ENCODE measurements at regions not wholly inside any gene's neighbourhood (a gene's known extent, or its start where the extent isn't known, plus 50 kb on each side); places are given as distances from the start of the nearest gene placed in this dataset.
"Not testable (repeated sequence)": the region's sequence is repeated elsewhere in the genome, so short reads cannot be mapped to it uniquely, and the experiment has no call there.

- DNase-seq = no peak
Observed at GRCh38 chr2:58620896-58621295, 379.8 kb upstream of the FANCL start.

DNA sequence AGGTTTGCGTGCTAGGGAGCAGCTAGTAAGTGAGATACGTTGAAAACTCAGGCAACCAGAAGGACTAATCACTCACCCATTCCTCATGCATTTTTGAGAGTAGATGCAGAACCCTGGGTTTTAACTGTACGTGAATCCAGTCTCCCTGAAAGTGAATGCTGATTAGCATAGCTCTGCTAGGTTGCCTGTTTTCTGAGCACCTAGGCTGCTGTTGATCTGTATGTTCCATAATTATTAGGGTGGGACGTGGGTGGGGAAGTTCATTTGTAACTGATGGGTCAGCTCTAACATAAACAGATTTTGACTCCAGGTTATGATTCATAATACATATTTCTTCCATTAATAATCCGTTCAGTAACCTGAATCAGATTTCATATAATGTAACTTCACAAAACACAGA, 379.0 kb upstream of the FANCL start:
- no peak for DNase-seq

GRCh38 chr2:58616961-58617360, 375.8 kb upstream of the FANCL start:
- no peak for DNase-seq

DNA sequence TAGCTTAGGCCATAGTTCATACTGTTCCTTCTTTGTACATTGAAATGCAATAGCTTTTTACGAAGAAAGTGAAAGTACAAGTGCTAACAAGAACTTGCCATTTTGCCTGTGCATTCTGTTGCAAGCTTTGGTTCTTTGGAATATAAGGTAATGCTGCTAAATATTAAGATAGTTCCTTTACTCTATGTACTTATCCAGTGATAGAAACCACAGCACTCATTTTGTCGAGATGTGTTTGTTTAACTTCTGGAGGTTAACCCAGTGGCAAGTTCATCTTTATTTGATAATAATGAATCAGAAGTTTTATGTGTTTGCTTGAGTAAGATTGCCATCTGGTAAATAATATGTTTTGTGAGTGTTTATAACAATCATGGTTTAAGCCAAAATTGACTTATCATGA, 373.1 kb upstream of the FANCL start:
- DNase-seq = no peak

- DNase-seq = no peak
Observed at GRCh38 chr2:58612973-58613372, 371.8 kb upstream of the FANCL start.

DNA sequence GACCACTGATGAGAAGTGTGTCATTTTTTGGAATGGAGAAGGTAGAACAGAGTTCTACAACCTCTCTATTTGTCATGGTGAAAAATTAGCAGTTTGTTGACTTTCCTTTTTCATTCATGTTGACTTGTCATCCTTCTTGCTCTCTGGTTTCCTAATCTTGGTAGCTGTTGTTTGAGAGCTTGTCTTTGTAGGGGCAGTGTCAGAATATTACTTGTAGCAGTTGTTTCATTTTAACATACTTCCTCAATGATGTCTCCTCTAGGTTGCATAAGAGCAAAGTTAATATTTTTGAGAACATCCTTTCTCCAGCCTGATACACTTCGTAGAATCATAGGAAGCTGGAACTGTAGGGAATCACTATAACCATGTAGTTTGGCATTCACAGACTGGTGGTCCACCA, 368.2 kb upstream of the FANCL start:
- no peak for DNase-seq

DNA sequence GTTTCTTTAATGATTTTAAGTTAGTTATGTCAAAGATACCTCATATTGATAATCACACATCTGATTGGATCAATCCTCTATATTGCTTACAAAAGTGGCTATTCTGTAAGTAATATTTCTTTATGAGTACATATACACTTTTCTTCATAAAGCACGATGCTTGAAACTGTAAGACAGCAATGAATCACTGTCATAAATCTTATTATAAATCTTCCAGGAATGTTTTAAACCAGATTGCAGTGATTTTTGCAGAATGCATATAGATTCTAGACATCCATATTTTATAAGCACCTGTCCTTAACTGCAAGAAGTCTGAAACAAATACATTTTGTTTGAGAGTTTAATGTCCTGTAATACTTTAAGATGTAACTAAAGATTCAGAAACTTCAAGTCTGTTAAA, 367.0 kb upstream of the FANCL start:
- DNase-seq = no peak

DNA sequence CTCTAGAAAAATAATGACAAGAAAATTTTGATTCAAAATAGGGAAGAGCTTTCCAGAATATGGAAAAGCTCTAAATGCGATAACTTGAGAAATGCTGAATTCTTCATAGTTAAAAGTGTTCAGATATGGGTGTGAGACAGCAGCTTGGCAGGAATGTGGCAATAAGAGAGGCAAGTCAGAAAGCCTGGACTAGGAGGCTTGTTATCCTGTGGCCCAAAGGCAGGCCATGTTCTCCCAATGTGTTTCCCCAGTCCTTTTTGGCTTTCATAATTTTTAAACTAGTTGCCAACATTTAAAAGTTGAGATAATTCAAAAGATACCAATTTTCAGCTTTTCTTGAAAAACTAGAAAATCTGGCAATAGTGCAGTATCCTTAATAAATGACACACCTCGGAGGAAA, 366.3 kb upstream of the FANCL start:
- DNase-seq = no peak

GRCh38 chr2:58606799-58607198, 365.7 kb upstream of the FANCL start:
- DNase-seq = no peak

DNA sequence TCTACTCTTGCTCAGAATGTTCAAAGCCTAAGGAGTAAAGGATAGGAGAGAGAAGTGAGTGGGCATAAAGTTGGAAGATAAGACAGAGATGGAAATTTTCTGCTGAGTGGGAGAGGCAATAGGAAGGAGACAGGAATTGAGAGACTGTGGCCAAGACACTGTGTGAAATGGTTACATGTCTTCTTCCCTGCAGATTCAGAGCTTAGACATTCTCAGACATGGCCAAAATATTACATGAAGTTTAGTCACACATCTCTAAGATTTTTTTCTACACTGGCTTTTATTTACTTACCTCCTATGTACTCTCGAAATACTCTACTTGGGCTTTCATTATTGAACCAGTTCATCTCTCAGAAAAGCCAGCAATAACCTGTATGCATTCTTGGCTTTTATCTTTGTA, 363.0 kb upstream of the FANCL start:
- DNase-seq = no peak

- DNase-seq = no peak
Observed at GRCh38 chr2:58601017-58601416, 359.9 kb upstream of the FANCL start.

GRCh38 chr2:58598171-58598570, 357.0 kb upstream of the FANCL start:
- DNase-seq = no peak

GRCh38 chr2:58595714-58596113, 354.6 kb upstream of the FANCL start:
- no peak for DNase-seq

GRCh38 chr2:58594762-58595161, 353.6 kb upstream of the FANCL start:
- DNase-seq = no peak

- no peak for DNase-seq
Observed at GRCh38 chr2:58594175-58594574, 353.1 kb upstream of the FANCL start.

DNA sequence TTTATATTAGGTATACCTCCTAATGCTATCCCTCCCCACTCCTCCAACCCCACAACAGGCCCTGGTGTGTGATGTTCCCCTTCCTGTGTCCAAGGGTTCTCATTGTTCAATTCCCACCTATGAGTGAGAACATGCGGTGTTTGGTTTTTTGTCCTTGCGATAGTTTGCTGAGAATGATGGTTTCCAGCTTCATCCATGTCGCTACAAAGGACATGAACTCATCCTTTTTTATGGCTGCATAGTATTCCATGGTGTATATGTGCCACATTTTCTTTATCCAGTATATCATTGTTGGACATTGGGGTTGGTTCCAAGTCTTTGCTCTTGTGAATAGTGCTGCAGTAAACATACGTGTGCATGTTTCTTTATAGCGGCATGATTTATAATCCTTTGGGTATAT, 345.1 kb upstream of the FANCL start:
- not testable (repeated sequence) for DNase-seq

DNA sequence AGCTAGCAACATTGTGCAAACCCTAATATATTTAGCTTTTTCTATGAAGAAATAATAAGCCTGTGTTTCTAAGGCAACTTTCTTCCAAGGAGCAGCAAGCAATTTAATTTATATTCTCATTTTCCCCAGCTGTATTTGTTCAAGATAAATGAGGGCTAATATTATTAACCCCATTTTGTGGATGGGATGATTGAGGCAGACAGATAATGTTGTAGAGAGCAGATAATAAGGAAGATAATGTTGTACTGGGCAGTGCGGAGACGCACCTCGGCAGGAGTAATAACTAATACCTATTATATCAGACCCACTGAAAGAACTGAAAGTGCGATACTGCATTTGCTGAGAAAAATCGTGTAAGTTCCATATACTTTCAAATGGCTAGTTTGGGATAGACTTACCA, 344.1 kb upstream of the FANCL start:
- DNase-seq = no peak

DNA sequence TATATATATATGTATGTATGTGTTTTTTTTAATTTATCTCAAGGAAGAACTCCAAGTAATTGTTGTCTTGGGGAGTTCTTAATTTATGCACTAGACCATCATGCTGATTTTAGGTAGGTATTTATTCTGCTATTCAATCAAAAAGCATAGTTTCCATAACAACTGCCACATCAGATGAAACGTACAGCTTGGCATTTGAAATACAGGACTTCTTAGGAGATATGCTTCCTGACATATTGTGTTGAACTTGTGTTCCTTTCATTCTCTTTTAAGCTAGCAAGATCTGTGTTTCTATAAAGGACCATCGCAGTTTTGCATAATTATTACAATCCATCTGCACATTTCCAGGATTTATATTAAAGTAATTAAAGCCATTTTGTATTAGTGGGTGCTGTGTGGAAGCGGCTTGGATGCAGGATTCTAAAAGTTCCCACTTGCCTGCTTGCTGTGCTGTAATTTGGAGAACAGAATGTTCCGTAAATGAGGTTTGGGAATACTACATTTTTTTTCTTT, 343.5 kb upstream of the FANCL start:
- DNase-seq = no peak

GRCh38 chr2:58578276-58578675, 337.2 kb upstream of the FANCL start:
- no peak for DNase-seq

DNA sequence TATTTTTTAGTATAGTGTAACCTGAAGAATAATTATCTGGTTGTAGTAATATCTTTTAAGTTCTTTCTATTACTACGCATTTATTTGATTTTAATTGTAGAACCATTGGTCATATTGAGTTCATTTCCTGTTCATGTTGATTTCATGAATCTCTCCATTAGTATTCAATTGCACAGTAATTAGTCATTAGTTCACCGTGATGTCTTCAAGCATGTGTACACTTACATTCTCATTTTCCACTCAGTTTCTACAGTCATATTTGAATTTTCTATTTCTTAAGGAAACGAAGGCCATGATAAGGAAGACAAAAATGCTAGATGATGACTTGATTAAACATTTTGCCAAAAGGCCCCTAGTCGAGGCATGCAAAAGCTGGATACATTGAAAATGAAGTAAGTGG, 333.7 kb upstream of the FANCL start:
- DNase-seq = no peak

DNA sequence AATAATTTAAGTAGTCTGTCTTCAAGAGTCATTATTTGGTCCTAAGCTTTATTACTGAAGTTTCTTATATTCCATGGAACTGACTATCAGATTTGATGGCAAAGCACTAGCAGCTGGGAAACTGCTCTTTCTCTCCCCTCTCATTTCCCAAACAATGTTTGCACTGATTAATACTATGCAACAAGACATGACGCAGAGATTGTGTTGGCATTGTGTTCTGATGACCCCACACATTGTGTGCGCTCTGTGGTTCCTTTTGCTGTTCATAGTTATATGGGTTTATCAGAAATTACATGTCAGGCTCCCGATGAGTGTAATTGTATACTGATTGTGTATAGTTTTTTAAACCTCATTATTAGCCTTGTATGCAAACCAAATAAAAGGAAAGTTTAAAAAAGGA, 331.6 kb upstream of the FANCL start:
- DNase-seq = no peak

DNA sequence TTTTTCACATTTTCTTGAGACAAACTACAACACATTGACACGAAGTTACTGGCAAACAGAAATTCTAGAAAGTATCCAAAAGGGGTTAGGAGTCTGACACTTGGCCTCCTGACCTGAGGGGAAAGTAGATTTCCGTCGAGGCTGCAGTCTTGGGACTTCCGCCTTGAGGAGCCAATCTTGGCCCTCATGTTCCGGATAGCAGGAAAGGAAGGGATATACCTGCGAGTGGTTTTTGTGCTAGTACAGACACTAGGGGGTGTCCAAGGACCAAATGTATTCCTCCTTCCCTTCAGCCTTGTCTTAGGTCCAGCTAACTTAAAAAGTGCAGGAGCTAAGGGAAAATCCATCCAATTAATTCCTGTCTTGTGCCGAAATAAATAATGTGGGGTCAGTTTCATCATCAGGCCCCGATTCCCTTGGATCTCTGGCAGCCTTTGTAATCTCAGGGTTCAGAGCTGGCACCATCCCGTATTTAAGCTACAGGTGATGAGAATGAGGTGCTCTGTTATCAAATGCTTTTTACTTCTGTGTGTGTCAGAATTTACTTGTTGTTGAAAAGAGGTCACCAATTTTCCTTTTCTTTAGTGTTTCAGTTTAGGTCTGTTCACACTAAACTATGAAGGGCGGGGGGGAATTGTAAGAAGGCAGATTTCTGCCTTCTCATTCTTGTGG, 330.2 kb upstream of the FANCL start:
- peak; percentile 45 for DNase-seq

- DNase-seq = peak; percentile 4
Observed at GRCh38 chr2:58569475-58570185, 328.5 kb upstream of the FANCL start.

GRCh38 chr2:58568901-58569300, 327.8 kb upstream of the FANCL start:
- no peak for DNase-seq

GRCh38 chr2:58562276-58562675, 321.2 kb upstream of the FANCL start:
- DNase-seq = no peak
